SHP77 (cell line): ENCODE measurements at regions not wholly inside any gene's neighbourhood (a gene's known extent, or its start where the extent isn't known, plus 50 kb on each side); places are given as distances from the start of the nearest gene placed in this dataset.

Source experiments
- DNase-seq, 2 experiments: peaks; one replicate each; lab custom pipeline; 2025; lab: John Stamatoyannopoulos, UW

GRCh38 chr22:47570300-47570685 lies 807.8 kb downstream of the TBC1D22A start:
- no peak for DNase-seq

GRCh38 chr22:47569389-47570299 lies 807.2 kb downstream of the TBC1D22A start:
- DNase-seq, result no peak

GRCh38 chr22:47568700-47569099 lies 806.2 kb downstream of the TBC1D22A start:
- no peak for DNase-seq

- no peak for DNase-seq
These were observed 805.0 kb downstream of the TBC1D22A start for GRCh38 chr22:47567126-47568090.

- DNase-seq, result peak in 1 of 2 experiments; percentile 66
These were observed 804.0 kb downstream of the TBC1D22A start for GRCh38 chr22:47566491-47566890.

- peak in 1 of 2 experiments; percentile 50 for DNase-seq
These were observed 803.2 kb downstream of the TBC1D22A start for GRCh38 chr22:47565607-47566006.

- peak; percentile 86 to 90 for DNase-seq
These were observed 802.4 kb downstream of the TBC1D22A start for GRCh38 chr22:47564651-47565434.

- no peak for DNase-seq
These were observed 801.7 kb downstream of the TBC1D22A start for GRCh38 chr22:47564158-47564450.

- no peak for DNase-seq
These were observed 801.1 kb downstream of the TBC1D22A start for GRCh38 chr22:47563406-47564157.

- no peak for DNase-seq
These were observed 799.3 kb downstream of the TBC1D22A start for GRCh38 chr22:47561766-47562165.

GRCh38 chr22:47561115-47561675 lies 798.7 kb downstream of the TBC1D22A start:
- DNase-seq, result no peak

- no peak for DNase-seq
These were observed 796.6 kb downstream of the TBC1D22A start for GRCh38 chr22:47558828-47559700.

- DNase-seq, result no peak
These were observed 794.0 kb downstream of the TBC1D22A start for GRCh38 chr22:47556473-47556872.

- DNase-seq, result no peak
These were observed 791.0 kb downstream of the TBC1D22A start for GRCh38 chr22:47553436-47553835.

- DNase-seq, result no peak
These were observed 790.2 kb downstream of the TBC1D22A start for GRCh38 chr22:47552541-47553205.

GRCh38 chr22:47552024-47552423 lies 789.6 kb downstream of the TBC1D22A start:
- no peak for DNase-seq

- no peak for DNase-seq
These were observed 789.0 kb downstream of the TBC1D22A start for GRCh38 chr22:47551431-47551775.

GRCh38 chr22:47550524-47551430 lies 788.3 kb downstream of the TBC1D22A start:
- DNase-seq, result no peak
